ENCODE measurements at regions not wholly inside any gene's neighbourhood (a gene's known extent, or its start where the extent isn't known, plus 50 kb on each side); places are given as distances from the start of the nearest gene placed in this dataset.

DNA sequence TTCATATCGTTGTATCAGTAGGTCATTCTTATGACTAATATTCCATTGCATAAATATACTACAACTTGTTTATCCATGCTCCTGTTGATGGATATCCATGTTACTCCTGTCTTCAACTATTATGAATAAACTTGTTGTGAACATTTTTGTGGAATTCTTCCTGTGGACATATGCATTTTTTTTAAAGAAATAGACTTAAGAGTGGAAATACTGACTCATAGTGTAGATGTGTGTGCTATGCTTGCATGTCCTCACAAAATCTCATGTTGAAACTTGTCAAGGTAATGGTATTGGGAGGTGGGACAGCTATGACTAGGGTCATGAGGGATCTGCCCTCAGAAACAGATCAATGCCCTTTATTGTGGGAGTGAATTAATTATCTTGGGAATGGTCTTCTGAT lies 240.5 kb upstream of the PRSS58 start:
- TF ChIP-seq, protein P1, sequence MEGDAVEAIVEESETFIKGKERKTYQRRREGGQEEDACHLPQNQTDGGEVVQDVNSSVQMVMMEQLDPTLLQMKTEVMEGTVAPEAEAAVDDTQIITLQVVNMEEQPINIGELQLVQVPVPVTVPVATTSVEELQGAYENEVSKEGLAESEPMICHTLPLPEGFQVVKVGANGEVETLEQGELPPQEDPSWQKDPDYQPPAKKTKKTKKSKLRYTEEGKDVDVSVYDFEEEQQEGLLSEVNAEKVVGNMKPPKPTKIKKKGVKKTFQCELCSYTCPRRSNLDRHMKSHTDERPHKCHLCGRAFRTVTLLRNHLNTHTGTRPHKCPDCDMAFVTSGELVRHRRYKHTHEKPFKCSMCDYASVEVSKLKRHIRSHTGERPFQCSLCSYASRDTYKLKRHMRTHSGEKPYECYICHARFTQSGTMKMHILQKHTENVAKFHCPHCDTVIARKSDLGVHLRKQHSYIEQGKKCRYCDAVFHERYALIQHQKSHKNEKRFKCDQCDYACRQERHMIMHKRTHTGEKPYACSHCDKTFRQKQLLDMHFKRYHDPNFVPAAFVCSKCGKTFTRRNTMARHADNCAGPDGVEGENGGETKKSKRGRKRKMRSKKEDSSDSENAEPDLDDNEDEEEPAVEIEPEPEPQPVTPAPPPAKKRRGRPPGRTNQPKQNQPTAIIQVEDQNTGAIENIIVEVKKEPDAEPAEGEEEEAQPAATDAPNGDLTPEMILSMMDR (IDR thresholded peaks at IDR 0.05), result no peak
- TF ChIP-seq POLR2AphosphoS5 (IDR thresholded peaks at IDR 0.05), result no peak
- no peak for TF ChIP-seq POLR2A (IDR thresholded peaks at IDR 0.05)
- no peak for TF ChIP-seq EP300 (IDR thresholded peaks at IDR 0.05; ENCODE audit: low read depth)
